ENCODE measurements at regions not wholly inside any gene's neighbourhood (a gene's known extent, or its start where the extent isn't known, plus 50 kb on each side); places are given as distances from the start of the nearest gene placed in this dataset.
"Not testable (repeated sequence)": the region's sequence is repeated elsewhere in the genome, so short reads cannot be mapped to it uniquely, and the experiment has no call there.

GRCh38 chr7:150111373-150112139, 211.6 kb upstream of the LRRC61 start:
- POLR2A ChIA-PET (ENCODE audit: unreplicated experiment); BruUV-seq (replicated peaks); H4K20me1 ChIP-seq (ENCODE audit: insufficient read depth); H3K4me2 ChIP-seq; H3K36me3 ChIP-seq (ENCODE audit: low read depth); CTCF ChIA-PET; H2AFZ ChIP-seq; DNase-seq; H3K9me2 ChIP-seq (ENCODE audit: insufficient read depth); intact Hi-C loops (cut with micrococcal nuclease; ENCODE audit: unreplicated experiment); H3K4me3 ChIP-seq; H3K79me2 ChIP-seq (ENCODE audit: low read depth); H3K27me3 ChIP-seq (ENCODE audit: insufficient read depth, low read depth); H3K4me1 ChIP-seq (replicated peaks; ENCODE audit: insufficient read depth); H3F3A ChIP-seq (ENCODE audit: insufficient read depth, low read depth); H3K9me3 ChIP-seq (ENCODE audit: insufficient read depth, low read depth); H3K27ac ChIP-seq: not testable (repeated sequence)

DNA sequence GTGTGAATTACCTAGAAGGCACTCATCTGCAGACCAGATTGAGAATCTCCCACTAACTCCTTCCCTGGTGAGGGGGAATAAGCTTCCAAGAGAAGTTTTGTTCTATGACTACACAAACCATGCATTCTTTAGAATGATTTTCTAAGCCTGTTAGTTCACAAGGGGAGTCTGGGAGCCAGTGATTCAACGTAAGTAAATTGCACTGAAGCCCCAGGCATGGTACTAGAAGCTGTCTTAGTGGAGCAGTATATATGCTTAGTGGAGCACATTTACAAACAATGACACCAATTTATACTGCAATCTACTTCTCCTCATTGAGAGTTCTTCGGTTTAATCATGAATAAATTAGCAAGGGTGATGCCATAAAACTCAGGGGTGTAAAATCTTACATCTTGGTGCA, 209.9 kb upstream of the LRRC61 start:
- BruUV-seq (replicated peaks); H4K20me1 ChIP-seq (ENCODE audit: insufficient read depth); POLR2A ChIA-PET (ENCODE audit: unreplicated experiment); H3K36me3 ChIP-seq (ENCODE audit: low read depth); CTCF ChIA-PET; DNase-seq; H2AFZ ChIP-seq; H3K4me3 ChIP-seq; H3K79me2 ChIP-seq (ENCODE audit: low read depth); H3K9me2 ChIP-seq (ENCODE audit: insufficient read depth); H3K27ac ChIP-seq; H3F3A ChIP-seq (ENCODE audit: insufficient read depth, low read depth); H3K4me1 ChIP-seq (replicated peaks; ENCODE audit: insufficient read depth); H3K9me3 ChIP-seq (ENCODE audit: insufficient read depth, low read depth); H3K27me3 ChIP-seq (ENCODE audit: insufficient read depth, low read depth); H3K4me2 ChIP-seq; intact Hi-C loops (cut with micrococcal nuclease; ENCODE audit: unreplicated experiment): not testable (repeated sequence)

DNA sequence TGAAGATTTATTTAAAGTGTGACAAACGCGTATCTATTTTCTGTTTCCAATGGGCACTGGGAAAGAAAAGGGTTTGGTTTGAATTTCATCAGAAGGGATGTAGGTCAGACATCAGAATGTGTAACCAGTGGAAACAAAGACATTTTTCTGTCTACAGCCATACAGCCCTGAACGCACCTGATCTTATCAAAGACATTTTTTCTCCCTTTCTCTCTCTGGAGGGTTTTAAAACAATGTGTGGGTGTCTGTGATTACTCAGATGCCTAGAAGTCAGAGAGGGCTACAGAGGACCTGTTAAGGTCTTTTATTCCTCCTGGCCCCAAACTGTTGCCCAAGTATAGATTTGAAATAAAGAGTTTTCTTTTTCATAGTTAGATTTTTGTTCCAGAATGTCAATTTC, 208.6 kb upstream of the LRRC61 start:
- H3K79me2 ChIP-seq (ENCODE audit: low read depth); POLR2A ChIA-PET (ENCODE audit: unreplicated experiment); H3K4me1 ChIP-seq (replicated peaks; ENCODE audit: insufficient read depth); intact Hi-C loops (cut with micrococcal nuclease; ENCODE audit: unreplicated experiment); H3K9me2 ChIP-seq (ENCODE audit: insufficient read depth); H3F3A ChIP-seq (ENCODE audit: insufficient read depth, low read depth); H3K27ac ChIP-seq; H3K4me3 ChIP-seq; H4K20me1 ChIP-seq (ENCODE audit: insufficient read depth); H3K4me2 ChIP-seq; H3K9me3 ChIP-seq (ENCODE audit: insufficient read depth, low read depth); CTCF ChIA-PET; H3K27me3 ChIP-seq (ENCODE audit: insufficient read depth, low read depth); H3K36me3 ChIP-seq (ENCODE audit: low read depth); H2AFZ ChIP-seq; BruUV-seq (replicated peaks): not testable (repeated sequence)
- DNase-seq: peak in 1 of 2 experiments; percentile 6

GRCh38 chr7:150119966-150120365, 203.2 kb upstream of the LRRC61 start:
- H2AFZ ChIP-seq; intact Hi-C loops (cut with micrococcal nuclease; ENCODE audit: unreplicated experiment); H3K9me2 ChIP-seq (ENCODE audit: insufficient read depth); H3K27ac ChIP-seq; DNase-seq; POLR2A ChIA-PET (ENCODE audit: unreplicated experiment); H3K79me2 ChIP-seq (ENCODE audit: low read depth); H4K20me1 ChIP-seq (ENCODE audit: insufficient read depth); BruUV-seq (replicated peaks); H3F3A ChIP-seq (ENCODE audit: insufficient read depth, low read depth); H3K27me3 ChIP-seq (ENCODE audit: insufficient read depth, low read depth); H3K9me3 ChIP-seq (ENCODE audit: insufficient read depth, low read depth); H3K4me1 ChIP-seq (replicated peaks; ENCODE audit: insufficient read depth); CTCF ChIA-PET; H3K4me2 ChIP-seq; H3K36me3 ChIP-seq (ENCODE audit: low read depth); H3K4me3 ChIP-seq: not testable (repeated sequence)

GRCh38 chr7:150125831-150126230, 197.3 kb upstream of the LRRC61 start:
- POLR2A ChIA-PET (ENCODE audit: unreplicated experiment); H4K20me1 ChIP-seq (ENCODE audit: insufficient read depth); H2AFZ ChIP-seq; H3F3A ChIP-seq (ENCODE audit: insufficient read depth, low read depth); CTCF ChIA-PET; H3K9me2 ChIP-seq (ENCODE audit: insufficient read depth); H3K4me2 ChIP-seq; H3K27me3 ChIP-seq (ENCODE audit: insufficient read depth, low read depth); H3K4me3 ChIP-seq; H3K9me3 ChIP-seq (ENCODE audit: insufficient read depth, low read depth); intact Hi-C loops (cut with micrococcal nuclease; ENCODE audit: unreplicated experiment); BruUV-seq (replicated peaks); H3K36me3 ChIP-seq (ENCODE audit: low read depth); H3K4me1 ChIP-seq (replicated peaks; ENCODE audit: insufficient read depth); H3K79me2 ChIP-seq (ENCODE audit: low read depth); H3K27ac ChIP-seq; DNase-seq: not testable (repeated sequence)

GRCh38 chr7:150134451-150134850, 188.7 kb upstream of the LRRC61 start:
- H3K9me2 ChIP-seq (ENCODE audit: insufficient read depth); H3K4me1 ChIP-seq (replicated peaks; ENCODE audit: insufficient read depth); H3F3A ChIP-seq (ENCODE audit: insufficient read depth, low read depth); DNase-seq; CTCF ChIA-PET; H3K79me2 ChIP-seq (ENCODE audit: low read depth); H3K4me3 ChIP-seq; H3K36me3 ChIP-seq (ENCODE audit: low read depth); H2AFZ ChIP-seq; BruUV-seq (replicated peaks); H3K9me3 ChIP-seq (ENCODE audit: insufficient read depth, low read depth); H3K4me2 ChIP-seq; H3K27ac ChIP-seq; H4K20me1 ChIP-seq (ENCODE audit: insufficient read depth); intact Hi-C loops (cut with micrococcal nuclease; ENCODE audit: unreplicated experiment); H3K27me3 ChIP-seq (ENCODE audit: insufficient read depth, low read depth); POLR2A ChIA-PET (ENCODE audit: unreplicated experiment): not testable (repeated sequence)

DNA sequence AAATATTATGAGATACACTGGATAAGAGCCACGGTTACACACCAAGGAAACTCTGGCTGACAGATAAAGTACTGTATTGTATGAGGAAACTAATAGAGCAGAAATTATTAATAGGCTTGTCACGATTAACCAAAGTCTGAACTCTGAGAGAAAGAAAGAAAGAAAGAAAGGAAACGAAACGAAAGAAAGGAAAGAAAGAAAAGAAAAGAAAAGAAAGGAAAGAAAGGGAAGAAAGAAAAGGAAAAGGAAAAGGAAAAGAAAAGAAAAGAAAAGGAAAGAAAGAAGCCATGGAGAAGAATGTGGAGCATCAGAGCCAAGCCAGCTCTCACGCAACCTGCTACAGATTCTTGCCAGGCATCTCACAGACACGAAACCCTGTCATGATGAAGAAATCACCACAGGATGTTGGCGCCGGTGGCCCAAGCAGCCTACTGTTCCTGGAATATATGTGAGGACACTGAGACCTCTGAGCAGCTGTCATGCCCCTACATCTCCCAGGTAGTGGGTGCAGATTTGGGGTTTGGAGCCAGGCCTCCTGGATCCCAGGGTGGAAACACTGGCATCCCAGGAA, 187.4 kb upstream of the LRRC61 start:
- BruUV-seq (replicated peaks); H3K9me2 ChIP-seq (ENCODE audit: insufficient read depth); H4K20me1 ChIP-seq (ENCODE audit: insufficient read depth); H3K9me3 ChIP-seq (ENCODE audit: insufficient read depth, low read depth); H3K4me1 ChIP-seq (replicated peaks; ENCODE audit: insufficient read depth); POLR2A ChIA-PET (ENCODE audit: unreplicated experiment); H2AFZ ChIP-seq; H3K27me3 ChIP-seq (ENCODE audit: insufficient read depth, low read depth); CTCF ChIA-PET; H3K4me2 ChIP-seq; intact Hi-C loops (cut with micrococcal nuclease; ENCODE audit: unreplicated experiment); H3K4me3 ChIP-seq; H3K79me2 ChIP-seq (ENCODE audit: low read depth); DNase-seq; H3K36me3 ChIP-seq (ENCODE audit: low read depth); H3F3A ChIP-seq (ENCODE audit: insufficient read depth, low read depth); H3K27ac ChIP-seq: not testable (repeated sequence)
